Left ventricle myocardium inferior (tissue), 1 donor: ENCODE measurements at regions not wholly inside any gene's neighbourhood (a gene's known extent, or its start where the extent isn't known, plus 50 kb on each side); places are given as distances from the start of the nearest gene placed in this dataset.

Experiments
- DNase-seq: peaks from one replicate; pipeline ENCODE4 v3.0.0-alpha.2; 2020
- H3K27ac ChIP-seq: fragments of 200-600 bp; replicated peaks from 2 replicates; pipeline ENCODE4 v1.8.0; 2021
- H3K27me3 ChIP-seq: fragments of 200-600 bp; 2 replicates; pipeline ENCODE4 v1.8.0; 2021; ENCODE audit warnings: low read depth
- H3K36me3 ChIP-seq: fragments of 200-600 bp; 2 replicates; pipeline ENCODE4 v1.8.0; 2021
- H3K4me1 ChIP-seq: fragments of 200-600 bp; 2 replicates; pipeline ENCODE4 v1.8.0; 2021
- H3K4me3 ChIP-seq: fragments of 200-600 bp; 2 replicates; pipeline ENCODE4 v1.8.0; 2021; ENCODE audit warnings: mild to moderate bottlenecking, moderate library complexity
- H3K9me3 ChIP-seq: fragments of 200-600 bp; replicated peaks from 2 replicates; pipeline ENCODE4 v1.8.0; 2021
- intact Hi-C: fragments of 100-400 bp; cut with micrococcal nuclease; formaldehyde crosslinking; loops from one replicate; pipeline ENCODE4 v1.11.0; 2022
- TF ChIP-seq, protein P1 (sequence below): fragments of 200-600 bp; IDR thresholded peaks from 2 replicates; pipeline ENCODE4 v1.8.0; 2021; ENCODE audit warnings: antibody characterized with exemption, mild to moderate bottlenecking, borderline replicate concordance
- donor health status: DM: no; HTN: yes; CAD: no; lungs with severe emphysema.

DNA sequence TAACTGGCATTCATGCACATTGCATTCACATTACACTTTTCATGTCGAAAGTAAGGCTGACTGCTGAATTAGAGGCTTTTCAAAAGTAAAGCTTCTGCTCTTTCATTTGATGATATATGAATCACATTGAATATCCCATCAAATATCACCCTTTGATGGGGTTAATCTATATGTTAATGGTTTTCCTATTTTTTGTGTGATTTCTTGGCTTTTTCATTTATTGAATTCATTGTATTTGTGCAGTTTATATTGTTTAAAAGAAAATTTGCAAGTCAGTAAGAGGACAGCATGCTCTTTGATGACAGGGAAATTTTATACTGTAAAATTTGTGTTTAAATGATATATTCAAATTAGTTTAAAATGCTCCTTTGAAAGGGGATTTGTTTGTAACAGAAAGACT is 344.1 kb downstream of the PCDH10 start:
- no peak overlapping the region for H3K27ac ChIP-seq
- H3K9me3 ChIP-seq: peaks cover 15% of the 10 kb centered on the region
- TF ChIP-seq, protein P1, sequence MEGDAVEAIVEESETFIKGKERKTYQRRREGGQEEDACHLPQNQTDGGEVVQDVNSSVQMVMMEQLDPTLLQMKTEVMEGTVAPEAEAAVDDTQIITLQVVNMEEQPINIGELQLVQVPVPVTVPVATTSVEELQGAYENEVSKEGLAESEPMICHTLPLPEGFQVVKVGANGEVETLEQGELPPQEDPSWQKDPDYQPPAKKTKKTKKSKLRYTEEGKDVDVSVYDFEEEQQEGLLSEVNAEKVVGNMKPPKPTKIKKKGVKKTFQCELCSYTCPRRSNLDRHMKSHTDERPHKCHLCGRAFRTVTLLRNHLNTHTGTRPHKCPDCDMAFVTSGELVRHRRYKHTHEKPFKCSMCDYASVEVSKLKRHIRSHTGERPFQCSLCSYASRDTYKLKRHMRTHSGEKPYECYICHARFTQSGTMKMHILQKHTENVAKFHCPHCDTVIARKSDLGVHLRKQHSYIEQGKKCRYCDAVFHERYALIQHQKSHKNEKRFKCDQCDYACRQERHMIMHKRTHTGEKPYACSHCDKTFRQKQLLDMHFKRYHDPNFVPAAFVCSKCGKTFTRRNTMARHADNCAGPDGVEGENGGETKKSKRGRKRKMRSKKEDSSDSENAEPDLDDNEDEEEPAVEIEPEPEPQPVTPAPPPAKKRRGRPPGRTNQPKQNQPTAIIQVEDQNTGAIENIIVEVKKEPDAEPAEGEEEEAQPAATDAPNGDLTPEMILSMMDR: no peak
- H3K4me3 ChIP-seq: no peak overlapping the region
- H3K4me1 ChIP-seq: no peaks in the 10 kb centered on the region
- H3K27me3 ChIP-seq: no peaks in the 10 kb centered on the region
- no peaks in the 10 kb centered on the region for H3K36me3 ChIP-seq
- intact Hi-C loops: no loop called here
- no peak for DNase-seq

DNA sequence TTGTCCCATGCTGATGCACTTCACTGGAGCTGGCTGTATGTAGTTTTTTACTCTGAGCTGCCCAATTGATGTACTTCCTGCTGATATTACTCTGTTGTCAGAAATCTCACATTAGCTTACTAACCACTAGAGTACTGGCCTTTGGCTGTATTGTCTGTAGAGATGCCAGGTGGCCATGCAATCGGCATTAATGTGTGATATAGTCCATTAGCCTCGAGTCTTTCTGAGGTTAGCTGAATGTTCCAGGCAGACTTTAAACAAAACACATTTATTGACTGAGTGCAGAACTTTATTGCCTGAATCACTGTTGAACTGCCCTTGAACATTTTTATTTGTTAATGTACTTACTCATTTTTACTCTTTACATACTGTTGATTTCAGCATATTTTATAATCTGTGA is 335.2 kb downstream of the PCDH10 start:
- Histone ChIP-seq H3K27ac (no peak overlapping the region), H3K27me3 (no peaks in the 10 kb centered on the region), H3K36me3 (no peaks in the 10 kb centered on the region), H3K4me3 (no peak overlapping the region), H3K4me1 (no peaks in the 10 kb centered on the region), H3K9me3 (peaks cover 3% of the 10 kb centered on the region)
- intact Hi-C loops: no loop called here
- TF ChIP-seq, protein P1: no peak
- no peak for DNase-seq

DNA sequence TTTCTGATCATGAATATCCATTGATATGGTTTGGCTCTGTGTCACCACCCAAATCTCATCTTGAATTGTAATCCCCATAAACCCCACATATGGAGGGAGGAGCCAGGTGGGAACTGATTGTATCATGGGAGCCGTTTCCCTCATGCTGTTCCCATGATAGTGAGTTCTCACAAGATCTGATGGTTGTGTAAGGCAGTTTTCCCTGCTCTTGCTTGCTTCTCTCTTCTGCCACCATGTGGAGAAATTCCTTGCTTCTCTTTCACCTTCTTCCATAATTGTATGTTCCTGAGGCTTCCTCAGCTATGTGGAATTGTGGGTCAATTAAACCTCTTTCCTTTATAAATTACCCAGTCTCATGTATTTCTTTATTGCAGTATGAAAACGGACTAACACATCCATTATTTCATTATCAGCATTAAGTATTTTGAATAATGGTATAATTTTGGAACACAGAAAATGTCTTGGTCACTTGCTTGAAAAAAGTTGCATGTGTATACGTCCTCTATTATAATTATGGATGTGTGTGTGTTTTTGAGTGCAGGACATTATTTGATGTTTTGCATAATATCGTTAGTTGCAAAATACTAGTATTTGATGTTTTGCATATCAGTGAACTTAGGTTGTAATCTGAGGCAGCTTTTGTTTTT is 334.6 kb downstream of the PCDH10 start:
- no peak overlapping the region for H3K27ac ChIP-seq
- DNase-seq: no peak
- no peaks in the 10 kb centered on the region for H3K27me3 ChIP-seq
- no peak overlapping the region for H3K4me3 ChIP-seq
- H3K9me3 ChIP-seq: peaks cover 9% of the 10 kb centered on the region
- H3K4me1 ChIP-seq: no peaks in the 10 kb centered on the region
- intact Hi-C loops: no loop called here
- TF ChIP-seq, protein P1: peak; percentile 20
- H3K36me3 ChIP-seq: no peaks in the 10 kb centered on the region

DNA sequence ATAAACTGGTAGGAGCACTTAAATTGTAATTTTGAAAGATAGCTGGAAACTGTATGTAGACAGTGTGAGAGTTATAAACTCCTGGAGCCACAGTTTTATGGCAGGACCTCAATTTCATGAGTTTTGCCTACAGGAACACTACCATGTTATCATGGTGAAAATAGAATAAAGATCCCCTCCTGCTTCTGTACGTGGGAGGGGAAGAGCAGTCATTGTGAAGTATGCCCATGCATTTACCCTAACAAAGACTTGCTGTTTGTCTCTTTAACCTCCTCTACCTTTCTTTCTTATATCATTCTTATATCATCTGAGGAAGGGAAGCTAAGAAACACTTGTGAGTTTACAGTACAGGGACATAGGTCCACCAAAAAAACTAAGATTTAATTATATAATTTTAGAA is 327.0 kb downstream of the PCDH10 start:
- Histone ChIP-seq H3K9me3 (peaks cover 11% of the 10 kb centered on the region), H3K4me1 (no peaks in the 10 kb centered on the region), H3K36me3 (no peaks in the 10 kb centered on the region), H3K27ac (no peak overlapping the region), H3K27me3 (no peaks in the 10 kb centered on the region), H3K4me3 (no peak overlapping the region)
- TF ChIP-seq, protein P1: no peak
- intact Hi-C loops: no loop called here
- no peak for DNase-seq

DNA sequence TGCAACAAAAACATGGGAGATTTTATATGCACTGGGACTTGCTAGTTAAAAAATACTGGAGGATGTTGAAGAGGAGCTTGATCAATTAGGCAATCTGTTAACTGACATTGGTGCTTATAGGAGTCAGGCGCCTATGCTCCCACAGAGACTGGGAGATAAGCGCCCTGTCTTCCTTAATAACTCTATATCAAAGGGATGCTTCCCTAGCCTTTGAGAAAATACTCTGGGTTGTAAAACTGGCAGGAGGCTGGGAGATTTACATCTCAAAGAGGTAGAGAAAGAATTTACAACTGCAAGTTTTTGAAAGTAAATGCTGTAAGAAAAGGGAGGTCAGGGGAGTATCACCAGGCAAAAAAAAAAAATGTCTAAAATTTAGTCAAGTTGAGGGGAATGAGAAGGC is 325.4 kb downstream of the PCDH10 start:
- H3K27ac ChIP-seq: no peak overlapping the region
- no peaks in the 10 kb centered on the region for H3K4me1 ChIP-seq
- intact Hi-C loops: no loop called here
- TF ChIP-seq, protein P1: no peak
- peaks cover 10% of the 10 kb centered on the region for H3K9me3 ChIP-seq
- H3K27me3 ChIP-seq: no peaks in the 10 kb centered on the region
- H3K4me3 ChIP-seq: no peak overlapping the region
- no peaks in the 10 kb centered on the region for H3K36me3 ChIP-seq
- DNase-seq: no peak
